HUES48 (cell line): ENCODE measurements at regions not wholly inside any gene's neighbourhood (a gene's known extent, or its start where the extent isn't known, plus 50 kb on each side); places are given as distances from the start of the nearest gene placed in this dataset.

Experiments
- H3K27ac ChIP-seq: one replicate; pipeline ENCODE4 v1.7.0; 2013; ENCODE audit warnings: low read depth, low read length, inconsistent platforms
- H3K27me3 ChIP-seq: 2 replicates; pipeline ENCODE4 v1.6.1; 2013; ENCODE audit warnings: mild to moderate bottlenecking, low read length; ENCODE audit not compliant: control insufficient read depth, insufficient read depth
- H3K36me3 ChIP-seq: 2 replicates; pipeline ENCODE4 v1.6.1; 2013; ENCODE audit warnings: low read length; ENCODE audit not compliant: control insufficient read depth, insufficient read depth
- H3K4me1 ChIP-seq: 2 replicates; pipeline ENCODE4 v1.6.1; 2013; ENCODE audit warnings: mild to moderate bottlenecking, low read length; ENCODE audit not compliant: control insufficient read depth, insufficient read depth
- H3K4me3 ChIP-seq: 2 replicates; pipeline ENCODE4 v1.5.1; 2013; ENCODE audit warnings: mild to moderate bottlenecking, low read depth, low read length
- H3K9ac ChIP-seq: 2 replicates; pipeline ENCODE4 v1.6.1; 2013; ENCODE audit warnings: mild to moderate bottlenecking, low read depth, low read length, moderate library complexity
- H3K9me3 ChIP-seq: 2 replicates; pipeline ENCODE4 v1.6.1; 2013; ENCODE audit warnings: low read length; ENCODE audit not compliant: control insufficient read depth, insufficient read depth

DNA sequence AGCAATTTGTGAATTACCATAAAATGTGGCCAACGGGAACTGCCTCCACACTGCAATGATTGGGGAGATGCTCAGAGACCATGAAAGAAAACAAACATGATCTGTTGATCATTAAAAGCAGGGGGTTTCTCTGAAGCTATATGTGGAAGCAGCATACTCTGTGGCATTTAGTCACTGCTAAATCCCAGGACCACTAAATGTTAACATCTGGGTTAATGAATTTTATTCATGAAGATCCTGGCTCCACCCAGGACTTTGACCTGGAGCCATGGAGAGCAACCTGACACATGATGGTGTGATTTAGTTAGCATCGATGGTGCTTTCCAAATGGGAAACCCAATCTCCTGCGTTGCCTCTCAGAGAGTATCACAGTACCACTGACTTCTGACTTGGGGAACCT is 497.8 kb downstream of the AGTPBP1 start:
- no peak overlapping the region for H3K27ac ChIP-seq
- no peaks in the 10 kb centered on the region; the same call in 1 of the 2 replicates for H3K4me1 ChIP-seq
- no peak overlapping the region for H3K9ac ChIP-seq
- no peaks in the 10 kb centered on the region for H3K36me3 ChIP-seq
- no peaks in the 10 kb centered on the region for H3K27me3 ChIP-seq
- 0 out of 2 replicates have a peak, but pooled peaks cover 3% of the 10 kb centered on the region for H3K9me3 ChIP-seq
- H3K4me3 ChIP-seq: no peak overlapping the region

DNA sequence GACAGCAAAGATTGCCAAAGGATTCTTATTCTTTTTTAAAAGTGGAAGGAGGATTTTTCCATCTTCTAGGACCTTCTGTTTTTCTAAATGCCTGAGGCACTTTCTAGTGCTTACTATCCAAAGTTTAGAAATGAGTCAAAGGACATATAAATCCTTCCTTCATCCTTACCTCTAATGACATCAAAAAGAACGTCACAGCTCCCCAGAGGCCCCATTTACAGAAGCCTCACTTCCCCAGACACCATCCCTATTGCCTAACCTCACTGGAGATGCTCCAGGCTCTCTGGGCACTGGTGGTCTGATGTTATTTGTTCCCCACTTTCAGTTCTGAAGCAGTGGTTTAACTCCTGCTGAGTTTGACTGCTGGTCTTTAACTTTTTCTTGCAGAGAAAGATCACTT is 504.3 kb downstream of the AGTPBP1 start:
- Histone ChIP-seq H3K27ac (no peak overlapping the region), H3K4me3 (no peak overlapping the region), H3K27me3 (no peaks in the 10 kb centered on the region), H3K9ac (no peak overlapping the region), H3K9me3 (0 out of 2 replicates have a peak, but pooled peaks cover 3% of the 10 kb centered on the region), H3K4me1 (no peaks in the 10 kb centered on the region; the same call in 1 of the 2 replicates), H3K36me3 (no peaks in the 10 kb centered on the region)

DNA sequence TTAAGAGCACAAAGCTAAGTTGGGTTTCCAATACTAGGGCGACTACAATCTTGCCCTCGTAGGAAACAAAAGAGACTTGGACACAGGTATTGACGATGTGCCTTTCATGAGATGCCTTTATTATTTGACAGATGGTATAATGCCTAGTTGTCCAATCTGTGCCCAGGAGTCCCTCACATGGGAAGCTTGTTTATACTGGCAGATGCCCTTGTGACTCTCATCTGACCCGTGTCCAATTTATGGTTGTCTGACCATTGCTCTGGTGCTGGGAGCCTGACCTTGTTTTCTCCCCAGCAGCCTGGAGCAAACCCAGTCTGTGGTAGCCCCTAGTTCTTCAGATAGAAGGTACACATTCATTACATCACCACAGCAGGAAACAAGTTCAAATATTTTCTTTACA is 511.7 kb downstream of the AGTPBP1 start:
- H3K4me1 ChIP-seq: no peaks in the 10 kb centered on the region
- no peak overlapping the region for H3K9ac ChIP-seq
- no peak overlapping the region for H3K4me3 ChIP-seq
- H3K36me3 ChIP-seq: no peaks in the 10 kb centered on the region
- no peaks in the 10 kb centered on the region for H3K27me3 ChIP-seq
- no peaks in the 10 kb centered on the region for H3K9me3 ChIP-seq
- H3K27ac ChIP-seq: no peak overlapping the region

DNA sequence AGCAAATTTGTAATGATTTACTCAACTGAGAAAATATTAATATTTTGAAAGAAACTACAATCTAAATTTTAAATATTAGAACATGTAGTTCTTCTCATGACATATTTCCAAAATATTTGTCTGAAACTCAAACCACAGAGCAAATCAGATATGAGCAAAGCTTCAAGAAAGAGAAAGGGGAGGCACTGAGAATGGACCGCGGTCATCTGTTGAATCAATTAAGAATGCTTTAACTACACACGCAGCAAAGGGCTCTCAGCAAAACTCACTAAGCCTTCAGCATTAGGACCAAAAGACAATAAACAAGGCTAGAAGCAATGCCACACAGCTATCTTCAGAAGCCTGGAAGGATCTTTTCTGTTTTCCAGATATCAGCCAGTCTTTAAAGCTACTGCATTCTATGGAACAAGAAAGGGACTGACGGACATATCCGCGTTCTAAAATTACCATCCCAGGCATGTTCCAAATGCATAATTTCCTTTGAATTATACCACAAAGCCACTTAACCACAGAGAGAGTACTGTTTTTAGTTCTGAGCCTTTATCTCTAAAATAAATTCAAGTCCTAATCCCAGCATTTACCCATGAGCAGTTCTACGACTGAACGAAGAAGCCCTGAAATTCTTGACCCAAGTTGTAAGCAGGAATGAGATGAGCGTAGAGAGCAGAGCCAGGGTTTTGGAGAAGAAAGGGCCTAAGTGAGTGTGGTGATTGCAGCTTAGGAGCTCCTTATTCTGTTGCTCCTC is 513.5 kb downstream of the AGTPBP1 start:
- Histone ChIP-seq H3K27me3 (no peaks in the 10 kb centered on the region), H3K4me3 (no peak overlapping the region), H3K9ac (no peak overlapping the region), H3K36me3 (no peaks in the 10 kb centered on the region), H3K4me1 (no peaks in the 10 kb centered on the region), H3K9me3 (no peaks in the 10 kb centered on the region), H3K27ac (no peak overlapping the region)

DNA sequence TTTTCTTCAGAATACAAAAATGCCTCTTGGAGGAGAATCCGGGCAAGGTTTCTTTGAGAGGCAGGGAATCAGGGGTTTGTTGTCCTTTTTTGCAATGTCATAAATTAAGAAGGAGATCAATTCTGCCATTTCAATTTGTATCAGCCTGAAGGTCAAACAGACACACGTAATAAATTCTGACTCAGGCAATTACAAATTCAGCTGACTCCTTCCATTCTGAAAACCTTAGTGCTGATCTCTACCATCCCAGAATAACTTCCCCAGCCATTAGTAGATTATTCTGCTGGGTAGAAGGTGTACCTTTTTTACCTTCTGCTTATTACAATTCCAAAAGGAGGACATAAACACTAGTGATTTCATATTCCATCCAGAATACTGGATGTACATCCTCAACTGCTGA is 516.6 kb downstream of the AGTPBP1 start:
- no peaks in the 10 kb centered on the region for H3K9me3 ChIP-seq
- H3K27ac ChIP-seq: no peak overlapping the region
- no peaks in the 10 kb centered on the region for H3K36me3 ChIP-seq
- H3K4me1 ChIP-seq: no peaks in the 10 kb centered on the region
- no peaks in the 10 kb centered on the region for H3K27me3 ChIP-seq
- no peak overlapping the region for H3K9ac ChIP-seq
- no peak overlapping the region for H3K4me3 ChIP-seq

DNA sequence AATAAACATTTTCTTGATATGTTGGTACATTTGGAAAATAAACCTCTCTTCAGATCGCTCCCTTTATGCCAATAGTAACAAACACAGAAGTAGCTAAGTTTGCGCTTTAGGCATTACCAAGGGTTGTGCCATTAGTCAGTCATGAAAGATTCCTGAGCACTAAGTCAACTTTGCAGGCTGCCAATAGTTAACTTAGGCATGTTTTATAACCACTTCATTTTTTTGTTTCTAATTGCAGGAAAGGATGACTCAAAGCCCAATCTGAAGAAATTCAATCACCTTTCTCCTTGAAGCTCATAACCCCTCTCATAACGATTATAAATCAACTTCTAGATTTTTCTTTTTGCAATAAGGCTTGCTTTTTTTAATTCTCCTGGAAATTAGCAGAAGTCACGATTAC is 517.0 kb downstream of the AGTPBP1 start:
- H3K9ac ChIP-seq: no peak overlapping the region
- no peaks in the 10 kb centered on the region for H3K9me3 ChIP-seq
- H3K27ac ChIP-seq: no peak overlapping the region
- H3K4me3 ChIP-seq: no peak overlapping the region
- H3K36me3 ChIP-seq: no peaks in the 10 kb centered on the region
- no peaks in the 10 kb centered on the region for H3K27me3 ChIP-seq
- H3K4me1 ChIP-seq: no peaks in the 10 kb centered on the region

DNA sequence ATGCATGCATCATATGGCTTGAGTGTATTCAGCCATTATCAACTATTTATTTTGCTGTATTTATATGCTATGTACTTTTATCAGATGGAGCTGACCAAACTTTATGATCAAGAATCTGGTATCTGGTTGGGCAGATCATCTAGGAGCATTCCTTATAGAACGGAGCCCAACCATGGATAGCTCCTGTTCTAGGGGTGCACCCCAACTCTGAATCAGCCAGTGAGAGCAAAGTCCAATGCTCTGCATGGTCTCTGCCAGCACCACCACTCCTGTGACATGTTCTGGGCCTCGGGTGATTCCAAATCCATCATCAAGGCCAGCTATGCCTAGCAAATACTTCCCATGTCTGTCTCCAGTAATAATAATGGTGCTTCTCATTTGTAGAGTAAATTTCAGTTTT is 517.5 kb downstream of the AGTPBP1 start:
- H3K27ac ChIP-seq: no peak overlapping the region
- H3K4me3 ChIP-seq: no peak overlapping the region
- no peaks in the 10 kb centered on the region for H3K36me3 ChIP-seq
- H3K4me1 ChIP-seq: no peaks in the 10 kb centered on the region
- no peaks in the 10 kb centered on the region for H3K9me3 ChIP-seq
- H3K27me3 ChIP-seq: no peaks in the 10 kb centered on the region
- H3K9ac ChIP-seq: no peak overlapping the region

DNA sequence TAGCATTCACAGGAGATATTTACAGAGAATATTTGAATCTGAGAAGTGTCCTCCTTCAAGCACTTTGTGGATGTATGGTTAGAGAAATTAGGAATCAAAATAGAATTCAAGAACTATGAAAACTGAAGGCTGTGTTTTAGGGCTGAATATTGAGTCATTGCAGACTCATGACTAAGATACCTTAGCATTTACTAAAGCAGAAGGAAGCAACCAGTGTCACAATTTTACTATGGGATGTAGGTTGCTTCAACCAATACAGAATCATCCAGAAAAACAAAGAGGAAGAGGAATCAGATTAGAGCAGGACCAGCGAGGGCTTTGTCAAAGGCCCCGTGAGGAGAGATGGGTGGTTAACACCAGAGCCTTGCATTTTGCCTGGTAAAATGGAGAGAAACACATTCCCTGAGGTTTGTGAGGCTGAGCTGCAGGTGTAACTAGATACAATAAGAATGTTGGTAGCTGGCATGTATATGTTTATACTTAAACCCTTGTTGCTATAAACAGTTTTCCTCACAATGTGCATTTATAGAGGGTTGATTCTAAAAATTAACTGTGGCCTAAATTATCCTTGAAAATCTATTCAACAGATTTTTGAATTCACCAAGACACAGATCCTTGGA is 518.1 kb downstream of the AGTPBP1 start:
- no peak overlapping the region for H3K27ac ChIP-seq
- no peak overlapping the region for H3K4me3 ChIP-seq
- H3K27me3 ChIP-seq: no peaks in the 10 kb centered on the region
- H3K9ac ChIP-seq: no peak overlapping the region
- H3K36me3 ChIP-seq: no peaks in the 10 kb centered on the region
- no peaks in the 10 kb centered on the region for H3K9me3 ChIP-seq
- H3K4me1 ChIP-seq: no peaks in the 10 kb centered on the region

DNA sequence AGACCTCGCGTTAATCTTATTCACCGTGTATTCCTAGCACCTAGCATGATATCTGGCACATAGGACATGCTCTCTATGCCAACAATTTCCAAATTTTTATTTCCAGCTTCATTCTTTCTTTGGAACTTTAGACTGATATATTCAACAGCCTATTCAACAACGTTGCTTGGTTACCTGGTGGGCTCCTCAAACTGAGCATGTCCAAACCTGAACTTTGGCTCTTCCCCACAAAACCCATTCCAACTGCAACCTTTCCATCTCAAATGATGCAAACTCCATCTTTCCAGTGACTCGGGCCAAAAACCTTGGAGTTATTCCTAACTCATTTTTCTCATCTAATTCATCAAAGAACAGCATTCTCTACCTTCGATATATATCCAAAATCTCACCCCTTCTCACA is 525.2 kb downstream of the AGTPBP1 start:
- no peaks in the 10 kb centered on the region for H3K27me3 ChIP-seq
- H3K4me1 ChIP-seq: peaks cover 35% of the 10 kb centered on the region
- H3K9me3 ChIP-seq: no peaks in the 10 kb centered on the region
- no peak overlapping the region for H3K4me3 ChIP-seq
- H3K9ac ChIP-seq: no peak overlapping the region
- H3K27ac ChIP-seq: no peak overlapping the region
- no peaks in the 10 kb centered on the region for H3K36me3 ChIP-seq

DNA sequence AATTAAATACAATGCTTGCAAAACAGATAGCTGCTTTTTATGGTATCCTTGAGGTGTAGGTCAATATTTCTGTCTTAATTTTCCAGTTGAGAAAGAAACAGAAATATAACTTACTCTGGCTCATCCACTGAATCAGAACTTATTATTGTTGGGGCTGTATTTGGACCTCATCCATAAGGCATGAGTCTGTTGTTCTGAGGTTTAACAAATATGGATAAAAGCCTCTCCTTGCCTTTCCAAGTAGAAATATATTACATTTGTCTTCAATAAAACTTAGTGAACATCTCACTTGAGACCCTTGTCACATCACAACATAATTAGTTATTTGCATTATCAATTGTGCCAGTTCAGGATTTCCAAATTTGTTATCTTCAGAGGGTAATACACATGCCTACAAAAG is 525.8 kb downstream of the AGTPBP1 start:
- peaks cover 39% of the 10 kb centered on the region for H3K4me1 ChIP-seq
- no peaks in the 10 kb centered on the region for H3K27me3 ChIP-seq
- H3K9me3 ChIP-seq: no peaks in the 10 kb centered on the region

DNA sequence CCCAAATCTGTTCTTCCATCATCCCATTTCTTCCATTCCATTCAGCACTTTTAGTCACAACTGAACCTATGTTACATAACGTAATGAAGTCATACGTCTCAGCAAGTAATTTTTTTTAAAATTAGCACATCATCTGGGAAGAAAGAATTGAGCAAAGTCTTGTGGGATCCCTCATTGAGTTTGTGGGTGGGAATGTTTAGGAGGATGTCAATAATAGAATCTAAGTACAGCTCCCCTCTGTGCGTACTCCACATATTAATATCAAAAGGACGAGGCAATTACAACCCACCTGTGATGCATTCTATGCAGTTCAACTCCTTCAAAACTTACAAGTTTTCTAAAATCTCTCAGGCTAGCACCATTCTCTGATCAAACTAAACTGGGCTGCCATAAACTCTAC is 526.3 kb downstream of the AGTPBP1 start:
- Histone ChIP-seq H3K27ac (no peak overlapping the region), H3K9ac (no peak overlapping the region), H3K9me3 (no peaks in the 10 kb centered on the region), H3K36me3 (no peaks in the 10 kb centered on the region), H3K4me3 (no peak overlapping the region), H3K27me3 (no peaks in the 10 kb centered on the region), H3K4me1 (peaks cover 39% of the 10 kb centered on the region)

More for the DNA sequence above, 525.8 kb downstream of the AGTPBP1 start:
- no peak overlapping the region for H3K4me3 ChIP-seq
- no peak overlapping the region for H3K27ac ChIP-seq
- H3K36me3 ChIP-seq: no peaks in the 10 kb centered on the region
- H3K9ac ChIP-seq: no peak overlapping the region
